Activated naive CD8-positive, alpha-beta T cell treated with anti-CD3 and anti-CD28 coated beads, Interleukin-2, amount 10 ng/mL, durations not matched to agents 7 days and 5 days (primary cell): ENCODE measurements at regions not wholly inside any gene's neighbourhood (a gene's known extent, or its start where the extent isn't known, plus 50 kb on each side); places are given as distances from the start of the nearest gene placed in this dataset.

Experiments used
- ATAC-seq: fragments of 150-1000 bp; cut with Tn5 transposase; one replicate; pipeline ENCODE4 v1.10.0; 2021; ENCODE audit warnings: low read depth, moderate library complexity
- POLR2A ChIA-PET: fragments of 350-600 bp; sonication (Branson Sonifier 250); formaldehyde crosslinking; loops from one replicate; lab custom pipeline; 2021; ENCODE audit warnings: antibody characterized with exemption; lab: Charles Lee
- DNase-seq: peaks from one replicate; pipeline ENCODE4 v3.0.0; 2021
- H3K27ac Mint-ChIP-seq: one replicate; pipeline ENCODE4 v1.8.0; 2022; ENCODE audit warnings: mild to moderate bottlenecking, mixed read lengths
- H3K27me3 Mint-ChIP-seq: one replicate; pipeline ENCODE4 v1.8.0; 2022; ENCODE audit warnings: mild to moderate bottlenecking, moderate library complexity, mixed read lengths
- H3K36me3 Mint-ChIP-seq: one replicate; pipeline ENCODE4 v1.8.0; 2021; ENCODE audit warnings: mild to moderate bottlenecking, mixed read lengths
- H3K4me1 Mint-ChIP-seq: one replicate; pipeline ENCODE4 v1.8.0; 2021; ENCODE audit warnings: mixed read lengths
- H3K4me3 Mint-ChIP-seq: one replicate; pipeline ENCODE4 v1.8.0; 2022; ENCODE audit warnings: mild to moderate bottlenecking, moderate library complexity, mixed read lengths
- H3K9me3 Mint-ChIP-seq: one replicate; pipeline ENCODE4 v1.8.0; 2021; ENCODE audit warnings: mixed read lengths

GRCh38 chr5:155299386-155300005, 285.9 kb downstream of the KIF4B start:
- H3K4me3 Mint-ChIP-seq, result no peak overlapping the region
- ATAC-seq, result no peak
- H3K4me1 Mint-ChIP-seq, result no peaks in the 10 kb centered on the region
- H3K36me3 Mint-ChIP-seq, result no peaks in the 10 kb centered on the region
- no peak for DNase-seq
- H3K27ac Mint-ChIP-seq, result no peak overlapping the region
- H3K27me3 Mint-ChIP-seq, result no peaks in the 10 kb centered on the region
- H3K9me3 Mint-ChIP-seq, result no peaks in the 10 kb centered on the region
- POLR2A ChIA-PET, result no interaction called here

GRCh38 chr5:155303120-155303519, 289.6 kb downstream of the KIF4B start:
- no peak for ATAC-seq
- POLR2A ChIA-PET, result no interaction called here
- no peak overlapping the region for H3K27ac Mint-ChIP-seq
- no peaks in the 10 kb centered on the region for H3K9me3 Mint-ChIP-seq
- DNase-seq, result no peak
- H3K4me1 Mint-ChIP-seq, result no peaks in the 10 kb centered on the region
- H3K27me3 Mint-ChIP-seq, result no peaks in the 10 kb centered on the region
- no peak overlapping the region for H3K4me3 Mint-ChIP-seq
- H3K36me3 Mint-ChIP-seq, result no peaks in the 10 kb centered on the region

DNA sequence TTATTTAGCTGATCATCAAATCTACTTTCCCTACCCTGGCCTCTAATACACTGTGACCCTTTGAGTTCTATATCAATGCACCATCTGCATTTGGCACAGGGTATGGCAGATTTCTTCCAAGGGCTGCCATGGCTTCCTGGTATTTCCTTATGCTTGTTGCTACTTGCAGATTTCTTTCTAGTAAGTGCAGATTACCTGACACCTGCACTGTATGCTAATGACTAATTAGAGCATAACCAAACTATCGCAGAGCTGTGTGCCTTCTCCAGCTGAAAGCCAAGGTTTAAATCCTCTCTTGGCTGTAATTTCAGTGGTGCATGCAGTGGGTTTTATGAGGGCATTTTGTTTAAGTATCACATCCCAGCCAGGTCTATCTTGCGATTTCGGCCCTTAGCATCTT, 293.7 kb downstream of the KIF4B start:
- Mint-ChIP-seq H3K4me1 (no peaks in the 10 kb centered on the region), H3K36me3 (no peaks in the 10 kb centered on the region), H3K4me3 (no peak overlapping the region), H3K27me3 (no peaks in the 10 kb centered on the region), H3K27ac (no peak overlapping the region), H3K9me3 (no peaks in the 10 kb centered on the region)
- no peak for DNase-seq
- POLR2A ChIA-PET, result no interaction called here
- ATAC-seq, result no peak

DNA sequence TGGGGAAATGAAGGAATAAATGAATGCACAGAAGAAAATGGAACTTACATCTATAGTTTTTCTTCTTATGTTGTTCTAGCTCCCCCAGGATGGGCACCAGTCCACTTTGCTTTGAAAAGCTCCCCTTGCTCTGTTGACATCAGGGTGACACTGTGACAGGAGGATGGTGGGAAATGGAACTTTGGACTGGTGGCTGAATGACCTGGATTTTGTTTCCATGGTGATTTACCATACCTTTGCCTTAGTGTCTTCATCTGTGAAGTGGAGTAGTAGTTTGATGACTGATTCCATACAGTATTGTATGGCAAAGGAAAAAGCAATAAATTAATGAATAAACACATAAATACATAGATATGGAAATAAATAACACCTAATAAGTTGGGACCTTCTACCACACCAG, 294.7 kb downstream of the KIF4B start:
- POLR2A ChIA-PET, result no interaction called here
- H3K27me3 Mint-ChIP-seq, result no peaks in the 10 kb centered on the region
- H3K4me3 Mint-ChIP-seq, result no peak overlapping the region
- ATAC-seq (no peak), DNase-seq (no peak)
- no peaks in the 10 kb centered on the region for H3K9me3 Mint-ChIP-seq
- no peaks in the 10 kb centered on the region for H3K36me3 Mint-ChIP-seq
- H3K4me1 Mint-ChIP-seq, result no peaks in the 10 kb centered on the region
- H3K27ac Mint-ChIP-seq, result no peak overlapping the region

DNA sequence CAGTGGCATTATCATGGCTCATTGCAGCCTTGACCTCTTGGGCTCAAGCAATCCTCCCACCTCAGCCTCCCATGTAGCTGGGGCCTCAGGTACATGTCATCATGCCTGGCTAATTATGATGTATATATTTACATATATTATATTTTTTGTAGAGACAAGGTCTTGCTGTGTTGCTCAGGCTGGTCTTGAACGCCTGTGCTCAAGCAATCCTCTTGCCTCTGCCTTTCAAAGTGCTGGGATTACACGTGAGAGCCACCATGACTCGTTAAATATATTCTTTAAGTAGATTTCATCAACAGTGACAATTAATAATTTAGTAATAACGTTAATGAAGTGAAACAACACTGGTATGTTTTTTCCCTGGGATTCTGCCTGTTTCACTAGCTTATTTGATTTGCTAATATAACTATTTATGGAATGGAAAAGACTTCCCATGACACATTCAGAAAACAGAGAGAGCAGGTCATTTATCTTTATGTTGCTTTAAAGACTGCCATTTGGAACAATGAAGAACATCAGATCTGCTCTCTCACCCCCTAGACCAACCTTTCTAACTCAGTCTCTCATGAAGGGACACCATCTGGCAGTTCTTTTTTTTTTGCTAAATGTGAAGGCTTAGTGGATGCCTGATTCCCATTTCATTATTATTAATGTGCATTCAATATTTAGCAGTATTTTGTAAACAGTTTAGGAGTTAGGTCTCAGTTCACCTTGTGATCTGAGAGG, 295.6 kb downstream of the KIF4B start:
- Mint-ChIP-seq H3K4me1 (no peaks in the 10 kb centered on the region), H3K4me3 (no peak overlapping the region), H3K9me3 (no peaks in the 10 kb centered on the region), H3K27me3 (no peaks in the 10 kb centered on the region), H3K36me3 (no peaks in the 10 kb centered on the region), H3K27ac (no peak overlapping the region)
- POLR2A ChIA-PET, result no interaction called here
- no peak for ATAC-seq
- DNase-seq, result no peak

DNA sequence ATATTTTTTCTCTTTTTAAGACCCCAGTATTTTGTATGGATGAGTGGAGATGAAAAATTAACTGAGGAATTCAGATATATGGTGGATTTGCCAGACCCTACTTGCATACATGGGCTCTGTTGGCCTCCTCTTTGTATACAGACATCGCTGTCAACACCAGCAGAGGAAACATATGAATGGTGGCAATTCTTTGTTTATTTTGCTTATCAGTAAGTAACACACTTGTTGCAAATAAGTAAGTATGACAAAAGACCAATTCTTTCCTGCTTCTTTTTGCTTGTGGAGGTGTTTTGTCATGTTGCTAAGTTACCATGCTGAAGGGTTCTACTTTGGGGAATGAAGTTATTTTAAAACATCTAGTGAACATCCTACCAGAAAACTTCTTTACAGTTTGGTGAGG, 298.2 kb downstream of the KIF4B start:
- H3K27me3 Mint-ChIP-seq, result no peaks in the 10 kb centered on the region
- ATAC-seq (no peak), DNase-seq (no peak)
- peaks cover 3% of the 10 kb centered on the region for H3K9me3 Mint-ChIP-seq
- no peaks in the 10 kb centered on the region for H3K36me3 Mint-ChIP-seq
- POLR2A ChIA-PET, result no interaction called here
- no peak overlapping the region for H3K4me3 Mint-ChIP-seq
- no peaks in the 10 kb centered on the region for H3K4me1 Mint-ChIP-seq
- H3K27ac Mint-ChIP-seq, result no peak overlapping the region

GRCh38 chr5:155313518-155313917, 300.0 kb downstream of the KIF4B start:
- Mint-ChIP-seq H3K9me3 (peaks cover 8% of the 10 kb centered on the region), H3K27me3 (no peaks in the 10 kb centered on the region), H3K4me1 (no peaks in the 10 kb centered on the region), H3K36me3 (no peaks in the 10 kb centered on the region), H3K27ac (no peak overlapping the region), H3K4me3 (no peak overlapping the region)
- ATAC-seq (no peak), DNase-seq (no peak)
- POLR2A ChIA-PET, result no interaction called here

GRCh38 chr5:155316070-155316714, 302.6 kb downstream of the KIF4B start:
- Mint-ChIP-seq H3K4me3 (no peak overlapping the region), H3K9me3 (peaks cover 8% of the 10 kb centered on the region), H3K36me3 (no peaks in the 10 kb centered on the region), H3K27ac (no peak overlapping the region), H3K27me3 (no peaks in the 10 kb centered on the region), H3K4me1 (no peaks in the 10 kb centered on the region)
- ATAC-seq (no peak), DNase-seq (no peak)
- POLR2A ChIA-PET, result no interaction called here

DNA sequence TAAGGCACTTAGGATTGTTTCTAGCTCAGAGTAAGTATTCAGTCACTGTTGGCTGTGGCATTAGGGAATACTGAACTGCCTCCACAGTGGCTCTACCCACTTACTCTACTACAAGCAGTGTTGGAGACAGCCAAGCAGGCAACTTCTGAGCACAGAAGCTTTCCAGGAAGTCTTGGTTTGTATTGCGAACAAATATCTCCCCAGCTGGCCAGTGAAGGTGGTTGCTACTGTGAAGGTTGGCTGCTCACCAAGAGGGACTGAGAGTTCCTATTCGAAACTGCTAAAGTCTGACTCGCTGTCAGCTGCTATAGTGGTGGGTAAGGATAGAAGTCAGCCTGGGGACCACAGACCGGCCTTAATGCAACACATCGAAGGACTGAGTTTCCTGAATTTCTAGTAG, 319.1 kb downstream of the KIF4B start:
- H3K4me1 Mint-ChIP-seq, result no peaks in the 10 kb centered on the region

GRCh38 chr5:155342956-155343355, 329.4 kb downstream of the KIF4B start:
- ATAC-seq (no peak), DNase-seq (no peak)
- Mint-ChIP-seq H3K27ac (no peak overlapping the region), H3K27me3 (no peaks in the 10 kb centered on the region), H3K9me3 (no peaks in the 10 kb centered on the region), H3K36me3 (no peaks in the 10 kb centered on the region), H3K4me3 (no peak overlapping the region), H3K4me1 (no peaks in the 10 kb centered on the region)
- POLR2A ChIA-PET, result no interaction called here

More for the DNA sequence above, 319.1 kb downstream of the KIF4B start:
- no peak for DNase-seq
- no peaks in the 10 kb centered on the region for H3K36me3 Mint-ChIP-seq
- no peak for ATAC-seq
- no peaks in the 10 kb centered on the region for H3K9me3 Mint-ChIP-seq
- H3K27ac Mint-ChIP-seq, result no peak overlapping the region
- H3K4me3 Mint-ChIP-seq, result no peak overlapping the region
- H3K27me3 Mint-ChIP-seq, result no peaks in the 10 kb centered on the region
- POLR2A ChIA-PET, result no interaction called here

- no peak for ATAC-seq
- Mint-ChIP-seq H3K4me3 (no peak overlapping the region), H3K27ac (no peak overlapping the region), H3K36me3 (no peaks in the 10 kb centered on the region), H3K9me3 (no peaks in the 10 kb centered on the region), H3K4me1 (no peaks in the 10 kb centered on the region), H3K27me3 (no peaks in the 10 kb centered on the region)
- no peak for DNase-seq
- POLR2A ChIA-PET, result no interaction called here
Observed at GRCh38 chr5:155343468-155343867, 329.9 kb downstream of the KIF4B start.

DNA sequence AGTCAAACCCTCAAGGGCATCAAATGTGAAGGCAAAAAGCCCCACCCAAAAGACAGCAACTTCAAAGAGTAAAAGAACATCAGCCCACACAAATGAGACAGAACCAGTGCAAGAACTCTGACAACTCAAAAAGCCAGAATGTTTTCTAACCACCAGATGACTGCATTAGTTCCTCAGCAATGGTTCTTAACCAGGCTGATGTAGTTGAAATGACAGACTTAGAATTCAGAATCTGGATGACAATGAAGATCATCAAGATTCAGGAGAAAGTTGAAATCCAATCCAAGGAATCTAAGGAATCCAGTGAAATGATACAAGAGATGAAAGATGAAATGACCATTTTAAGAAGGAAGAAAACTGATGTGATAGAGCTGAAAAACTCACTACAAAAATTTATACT, 339.7 kb downstream of the KIF4B start:
- no peak for ATAC-seq
- Mint-ChIP-seq H3K27ac (no peak overlapping the region), H3K27me3 (no peaks in the 10 kb centered on the region), H3K4me1 (no peaks in the 10 kb centered on the region), H3K4me3 (no peak overlapping the region), H3K9me3 (peaks cover 6% of the 10 kb centered on the region), H3K36me3 (no peaks in the 10 kb centered on the region)
- no peak for DNase-seq
- POLR2A ChIA-PET, result no interaction called here

GRCh38 chr5:155366096-155366495, 352.5 kb downstream of the KIF4B start:
- Mint-ChIP-seq H3K27me3 (no peaks in the 10 kb centered on the region), H3K27ac (no peak overlapping the region), H3K36me3 (no peaks in the 10 kb centered on the region), H3K4me1 (no peaks in the 10 kb centered on the region), H3K9me3 (no peaks in the 10 kb centered on the region), H3K4me3 (no peak overlapping the region)
- POLR2A ChIA-PET, result no interaction called here
- DNase-seq (no peak), ATAC-seq (no peak)

GRCh38 chr5:155367841-155368240, 354.3 kb downstream of the KIF4B start:
- no peak overlapping the region for H3K27ac Mint-ChIP-seq
- no peaks in the 10 kb centered on the region for H3K9me3 Mint-ChIP-seq
- no peaks in the 10 kb centered on the region for H3K36me3 Mint-ChIP-seq
- H3K27me3 Mint-ChIP-seq, result no peaks in the 10 kb centered on the region
- H3K4me3 Mint-ChIP-seq, result no peak overlapping the region
- ATAC-seq (no peak), DNase-seq (no peak)
- POLR2A ChIA-PET, result no interaction called here
- no peaks in the 10 kb centered on the region for H3K4me1 Mint-ChIP-seq
